Endothelial cell of umbilical vein (primary cell): ENCODE measurements at regions not wholly inside any gene's neighbourhood (a gene's known extent, or its start where the extent isn't known, plus 50 kb on each side); places are given as distances from the start of the nearest gene placed in this dataset.

Source experiments
- BruUV-seq: library from RNA; stranded (reverse); fragments of 400-500 nt; replicated peaks from 2 replicates; lab custom pipeline; 2021; lab: Mats Ljungman, UMichigan
- CTCF ChIA-PET: fragments of 300-600, 350-600 bp; sonication (Branson Sonifier 250); formaldehyde crosslinking; loops from one replicate; lab custom pipeline; 2021; ENCODE audit warnings: antibody characterized with exemption, inconsistent platforms; lab: Charles Lee
- POLR2A ChIA-PET: fragments of 300-600, 350-600 bp; sonication (Branson Sonifier 250); formaldehyde crosslinking; loops from one replicate; lab custom pipeline; 2021; ENCODE audit warnings: antibody characterized with exemption, inconsistent platforms; lab: Charles Lee
- DNase-seq: peaks from one replicate; pipeline ENCODE4 v3.0.0-alpha.2; 2011; ENCODE audit warnings: low read depth, low spot score
- FAIRE-seq: peaks from 2 replicates; lab custom pipeline; 2011; peaks lifted over from hg19 to GRCh38; lab: Jason Lieb, UNC
- H2AFZ ChIP-seq: 2 replicates; pipeline ENCODE4 v1.6.0; 2012; ENCODE audit warnings: low read depth, low read length, control low read depth, inconsistent platforms
- H3K27ac ChIP-seq: 2 replicates; pipeline ENCODE4 v1.5.1; 2011; ENCODE audit warnings: low read depth, mild to moderate bottlenecking, control low read depth, low read length, moderate library complexity; ENCODE audit not compliant: insufficient read depth
- H3K27me3 ChIP-seq, 2 experiments: 2 replicates each; pipeline versions ENCODE4 v1.6.0 to v1.6.1; 2011; ENCODE audit warnings: low read length in 2 of 2, mixed read lengths in 1 of 2; ENCODE audit not compliant: control insufficient read depth in 2 of 2, insufficient read depth in 2 of 2
- H3K36me3 ChIP-seq, 2 experiments: 2 replicates in 1 of 2; 3 replicates in 1 of 2; pipeline ENCODE4 v1.5.1; 2011; ENCODE audit warnings: low read length in 2 of 2, mild to moderate bottlenecking in 1 of 2, moderate library complexity in 1 of 2; ENCODE audit not compliant: control insufficient read depth in 2 of 2, insufficient read depth in 2 of 2; ENCODE audit errors: extremely low read depth in 1 of 2
- H3K4me1 ChIP-seq: 3 replicates; pipeline ENCODE4 v1.5.1; 2011; ENCODE audit warnings: mild to moderate bottlenecking, low read length; ENCODE audit not compliant: control insufficient read depth, insufficient read depth; ENCODE audit errors: extremely low read depth
- H3K4me2 ChIP-seq: 2 replicates; pipeline ENCODE4 v1.6.1; 2011; ENCODE audit warnings: low read length, control low read depth, mixed read lengths; ENCODE audit not compliant: insufficient read depth
- H3K4me3 ChIP-seq, 3 experiments: fragments of 200-600 bp in 1 of 3; sonication (generic), shearing (Covaris generic) in 1 of 3; replicated peaks in 1 of 3; 2 replicates each; pipeline ENCODE4 v1.5.1; 2011 to 2016; ENCODE audit warnings: control low read depth in 3 of 3, low read length in 3 of 3, mild to moderate bottlenecking in 2 of 3, inconsistent platforms in 1 of 3, low read depth in 1 of 3, moderate library complexity in 1 of 3; ENCODE audit not compliant: insufficient read depth in 1 of 3
- H3K79me2 ChIP-seq: 2 replicates; pipeline ENCODE4 v1.6.0; 2012; ENCODE audit warnings: low read length, inconsistent platforms; ENCODE audit not compliant: control insufficient read depth, insufficient read depth
- H3K9ac ChIP-seq: replicated peaks from 2 replicates; pipeline ENCODE3; 2011; ENCODE audit warnings: low read length, control low read depth; ENCODE audit not compliant: insufficient read depth; ENCODE audit errors: extremely low read depth
- H3K9me1 ChIP-seq: replicated peaks from 3 replicates; pipeline ENCODE4 v1.6.0; 2011; ENCODE audit warnings: mild to moderate bottlenecking, low read length; ENCODE audit not compliant: control insufficient read depth, insufficient read depth; ENCODE audit errors: extremely low read depth
- H3K9me3 ChIP-seq: replicated peaks from 2 replicates; pipeline ENCODE4 v1.5.1; 2012; ENCODE audit warnings: low read length, inconsistent platforms; ENCODE audit not compliant: control insufficient read depth, insufficient read depth
- H4K20me1 ChIP-seq: replicated peaks from 2 replicates; pipeline ENCODE3; 2011; ENCODE audit warnings: mild to moderate bottlenecking, low read length; ENCODE audit not compliant: control insufficient read depth, insufficient read depth; ENCODE audit errors: extremely low read depth
- CTCF ChIP-seq, 2 donors: IDR thresholded peaks; 1 replicate in 1 of 2; 2 replicates in 1 of 2; pipeline ENCODE4 v1.5.1; 2011; ENCODE audit warnings: low read length in 2 of 2, mild to moderate bottlenecking in 2 of 2, moderate library complexity in 2 of 2, control low read depth in 1 of 2, inconsistent platforms in 1 of 2, low read depth in 1 of 2; ENCODE audit not compliant: insufficient read depth in 1 of 2; ENCODE audit errors: extremely low read depth in 1 of 2
- EZH2 ChIP-seq: IDR thresholded peaks from 2 replicates; pipeline ENCODE4 v1.6.1; 2012; ENCODE audit warnings: borderline replicate concordance, low read depth, mild to moderate bottlenecking, moderate library complexity, low read length, inconsistent platforms; ENCODE audit not compliant: severe bottlenecking
- FOS ChIP-seq: IDR thresholded peaks from 2 replicates; pipeline ENCODE4 v1.6.1; 2011; ENCODE audit warnings: mild to moderate bottlenecking, low read length, moderate library complexity, borderline replicate concordance; ENCODE audit not compliant: insufficient read depth
- GATA2 ChIP-seq: IDR thresholded peaks from 2 replicates; pipeline ENCODE4 v1.7.0; 2011; ENCODE audit warnings: low read depth, mild to moderate bottlenecking, moderate library complexity, mixed read lengths, low read length; ENCODE audit not compliant: insufficient read length, insufficient read depth
- JUN ChIP-seq: IDR thresholded peaks from 2 replicates; pipeline ENCODE4 v1.6.1; 2011; ENCODE audit warnings: borderline replicate concordance, low read depth; ENCODE audit not compliant: insufficient read length, insufficient read depth
- MYC ChIP-seq: IDR thresholded peaks from one replicate; pipeline ENCODE4 v1.6.1; 2011; ENCODE audit warnings: mild to moderate bottlenecking, low read depth, low read length
- POLR2A ChIP-seq: IDR thresholded peaks from 2 replicates; pipeline ENCODE4 v1.6.1; 2012; ENCODE audit warnings: low read depth, mild to moderate bottlenecking, control low read depth, low read length
- POLR2AphosphoS5 ChIP-seq: IDR thresholded peaks from 2 replicates; pipeline ENCODE4 v1.6.1; 2012; ENCODE audit warnings: low read depth, mild to moderate bottlenecking, control low read depth, low read length, moderate library complexity; ENCODE audit not compliant: insufficient read depth
- dilution Hi-C: fragments of 300-500 bp; cut with MboI; formaldehyde crosslinking; loops from one replicate; pipeline ENCODE4 v1.15.0; 2019; ENCODE audit warnings: low sequenced_read_pairs; ENCODE audit not compliant: extremely low pct_ligation_motif_present
- intact Hi-C: fragments of 100-400 bp; cut with micrococcal nuclease; formaldehyde crosslinking; loops from one replicate; pipeline ENCODE4 v1.10.0; 2022
- TF ChIP-seq, protein P1 (sequence below): IDR thresholded peaks from 2 replicates; pipeline ENCODE4 v1.6.1; 2011; ENCODE audit not compliant: insufficient read depth, insufficient read length

DNA sequence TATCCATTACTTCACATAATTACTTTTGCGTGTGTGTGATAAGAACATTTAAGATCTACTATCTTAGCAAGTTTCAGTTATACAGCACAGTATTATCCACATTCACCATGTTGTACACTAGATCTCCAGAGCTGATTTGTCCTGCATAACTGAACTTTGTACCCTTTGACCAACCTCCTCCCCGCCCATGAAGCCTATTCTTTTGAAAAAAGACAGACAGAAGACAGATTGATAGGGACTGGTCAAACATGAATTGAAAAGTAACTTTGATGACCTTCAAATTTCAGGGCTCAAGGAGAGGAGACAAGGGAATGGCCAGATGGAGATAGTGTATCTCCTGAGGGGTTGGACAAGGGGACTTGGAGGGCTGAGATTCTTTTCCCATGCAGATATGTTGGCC is 96.3 kb downstream of the CMC2 start:
- no peak overlapping the region for H2AFZ ChIP-seq
- POLR2A ChIA-PET = no interaction called here
- peaks cover 2% of the 10 kb centered on the region in 2 experiments for H3K27me3 ChIP-seq
- H3K4me1 ChIP-seq = no peaks in the 10 kb centered on the region
- FAIRE-seq = no peak
- no peak for TF ChIP-seq EZH2
- TF ChIP-seq, protein P1, sequence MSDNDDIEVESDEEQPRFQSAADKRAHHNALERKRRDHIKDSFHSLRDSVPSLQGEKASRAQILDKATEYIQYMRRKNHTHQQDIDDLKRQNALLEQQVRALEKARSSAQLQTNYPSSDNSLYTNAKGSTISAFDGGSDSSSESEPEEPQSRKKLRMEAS = no peak
- no peak for TF ChIP-seq POLR2AphosphoS5
- no peak for TF ChIP-seq GATA2
- TF ChIP-seq FOS = no peak
- TF ChIP-seq JUN = no peak
- TF ChIP-seq POLR2A = no peak
- no peak for TF ChIP-seq CTCF (IDR thresholded peaks at IDR 0.05; ENCODE audit: extremely low read depth in 1 of 2, insufficient read depth in 1 of 2, low read depth in 1 of 2, low read length in 2 of 2)
- no peak for TF ChIP-seq MYC
- CTCF ChIA-PET = no interaction called here
- H3K4me2 ChIP-seq = no peak overlapping the region
- H3K36me3 ChIP-seq = no peaks in the 10 kb centered on the region
- DNase-seq = no peak
- intact Hi-C loops (no loop called here), dilution Hi-C loops (no loop called here)
- no peaks in the 10 kb centered on the region for H3K9me3 ChIP-seq
- no peak overlapping the region for H3K4me3 ChIP-seq
- no TSS peak for BruUV-seq
- H4K20me1 ChIP-seq = no peaks in the 10 kb centered on the region
- H3K9ac ChIP-seq = no peak overlapping the region
- H3K79me2 ChIP-seq = no peaks in the 10 kb centered on the region
- no peak overlapping the region for H3K27ac ChIP-seq
- no peaks in the 10 kb centered on the region for H3K9me1 ChIP-seq
